NCI-H1930 (cell line): ENCODE measurements at regions not wholly inside any gene's neighbourhood (a gene's known extent, or its start where the extent isn't known, plus 50 kb on each side); places are given as distances from the start of the nearest gene placed in this dataset.
A peak's percentile ranks its signal among the peaks of the same experiment; 100 is the strongest.

Experiments used
- DNase-seq, 2 experiments: peaks; one replicate each; lab custom pipeline; 2025; lab: John Stamatoyannopoulos, UW

- no peak for DNase-seq
Observed at GRCh38 chr4:144202081-144202480, 61.6 kb upstream of the GYPA start.

- DNase-seq, result no peak
Observed at GRCh38 chr4:144203155-144203554, 62.6 kb upstream of the GYPA start.

- no peak for DNase-seq
Observed at GRCh38 chr4:144204431-144204830, 63.9 kb upstream of the GYPA start.

- DNase-seq, result no peak
Observed at GRCh38 chr4:144206711-144207110, 66.2 kb upstream of the GYPA start.

GRCh38 chr4:144208074-144208473, 67.6 kb upstream of the GYPA start:
- DNase-seq, result no peak

- DNase-seq, result no peak
Observed at GRCh38 chr4:144209491-144209890, 69.0 kb upstream of the GYPA start.

- DNase-seq, result no peak
Observed at GRCh38 chr4:144213371-144213770, 72.9 kb upstream of the GYPA start.

GRCh38 chr4:144223149-144223548, 82.6 kb upstream of the GYPA start:
- DNase-seq, result no peak

- no peak for DNase-seq
Observed at GRCh38 chr4:144223661-144224060, 83.1 kb upstream of the GYPA start.

- no peak for DNase-seq
Observed at GRCh38 chr4:144259285-144259684, 118.8 kb upstream of the GYPA start.

- DNase-seq, result no peak
Observed at GRCh38 chr4:144267084-144267483, 126.6 kb upstream of the GYPA start.

- DNase-seq, result no peak
Observed at GRCh38 chr4:144280688-144281087, 140.2 kb upstream of the GYPA start.

GRCh38 chr4:144283526-144283925, 143.0 kb upstream of the GYPA start:
- peak in 1 of 2 experiments; percentile 8 for DNase-seq

- no peak for DNase-seq
Observed at GRCh38 chr4:144284026-144284425, 143.5 kb upstream of the GYPA start.

- no peak for DNase-seq
Observed at GRCh38 chr4:144288011-144288903, 147.7 kb upstream of the GYPA start.

GRCh38 chr4:144289667-144290428, 149.3 kb upstream of the GYPA start:
- no peak for DNase-seq

- DNase-seq, result no peak
Observed at GRCh38 chr4:144291164-144291563, 150.6 kb upstream of the GYPA start.

GRCh38 chr4:144294211-144294610, 153.7 kb upstream of the GYPA start:
- DNase-seq, result no peak

- DNase-seq, result no peak
Observed at GRCh38 chr4:144295286-144295995, 154.9 kb upstream of the GYPA start.

GRCh38 chr4:144296941-144297340, 156.4 kb upstream of the GYPA start:
- DNase-seq, result no peak

GRCh38 chr4:144298519-144298918, 158.0 kb upstream of the GYPA start:
- DNase-seq, result no peak

- no peak for DNase-seq
Observed at GRCh38 chr4:144300616-144301015, 160.1 kb upstream of the GYPA start.
